CD4-positive, CD25-positive, alpha-beta regulatory T cell (primary cell): ENCODE measurements at regions not wholly inside any gene's neighbourhood (a gene's known extent, or its start where the extent isn't known, plus 50 kb on each side); places are given as distances from the start of the nearest gene placed in this dataset.
A peak's percentile ranks its signal among the peaks of the same experiment; 100 is the strongest.

Experiments used
- ATAC-seq, 2 donors: fragments of 150-1000 bp; cut with Tn5 transposase; one replicate each; pipeline ENCODE4 v1.10.0; 2021; ENCODE audit warnings: low read depth in 2 of 2, moderate number of reproducible peaks in 2 of 2, moderate library complexity in 1 of 2
- DNase-seq, 3 donors: peaks; one replicate each; pipeline versions ENCODE4 v3.0.0 to v3.0.0-alpha.2; 2012 to 2022; ENCODE audit warnings: mixed read lengths in 1 of 3
- H3K27ac ChIP-seq: one replicate; pipeline ENCODE4 v1.7.0; 2013; ENCODE audit warnings: mild to moderate bottlenecking, low read length; ENCODE audit not compliant: insufficient read depth, poor library complexity, severe bottlenecking
- H3K27me3 ChIP-seq: one replicate; pipeline ENCODE4 v1.7.0; 2013; ENCODE audit warnings: low read length; ENCODE audit not compliant: control insufficient read depth, insufficient read depth
- H3K36me3 ChIP-seq: one replicate; pipeline ENCODE4 v1.7.0; 2013; ENCODE audit warnings: mild to moderate bottlenecking, low read length, moderate library complexity; ENCODE audit not compliant: control insufficient read depth, insufficient read depth
- H3K4me1 ChIP-seq: 2 replicates; pipeline ENCODE4 v1.7.0; 2013; ENCODE audit warnings: mild to moderate bottlenecking, low read length; ENCODE audit not compliant: insufficient read depth, control insufficient read depth, poor library complexity, severe bottlenecking
- H3K4me3 ChIP-seq: one replicate; pipeline ENCODE4 v1.7.0; 2013; ENCODE audit warnings: low read depth, mild to moderate bottlenecking, low read length, moderate library complexity
- H3K9me3 ChIP-seq, 2 experiments: 1 replicate in 1 of 2; 2 replicates in 1 of 2; pipeline ENCODE4 v1.7.0; 2013; ENCODE audit warnings: low read length in 2 of 2, mild to moderate bottlenecking in 1 of 2, moderate library complexity in 1 of 2; ENCODE audit not compliant: control insufficient read depth in 2 of 2
- H3K27ac Mint-ChIP-seq, 3 donors: one replicate each; pipeline ENCODE4 v1.8.0; 2020 to 2022; ENCODE audit warnings: mild to moderate bottlenecking in 3 of 3, mixed read lengths in 3 of 3, moderate library complexity in 2 of 3
- H3K27me3 Mint-ChIP-seq: one replicate; pipeline ENCODE4 v1.8.0; 2022; ENCODE audit warnings: mild to moderate bottlenecking, mixed read lengths
- H3K36me3 Mint-ChIP-seq: one replicate; pipeline ENCODE4 v1.8.0; 2020; ENCODE audit warnings: mixed read lengths
- H3K4me1 Mint-ChIP-seq, 4 donors: one replicate each; pipeline ENCODE4 v1.8.0; 2020 to 2022; ENCODE audit warnings: mixed read lengths in 4 of 4, mild to moderate bottlenecking in 1 of 4
- H3K4me3 Mint-ChIP-seq, 4 donors: one replicate each; pipeline ENCODE4 v1.8.0; 2020 to 2022; ENCODE audit warnings: mild to moderate bottlenecking in 4 of 4, mixed read lengths in 4 of 4, moderate library complexity in 3 of 4
- H3K9me3 Mint-ChIP-seq, 7 donors: one replicate each; pipeline ENCODE4 v1.8.0; 2020 to 2022; ENCODE audit warnings: mixed read lengths in 7 of 7, mild to moderate bottlenecking in 3 of 7, moderate library complexity in 2 of 7

GRCh38 chr2:198308368-198308767 is 504.0 kb downstream of the PLCL1 start:
- no peak overlapping the region for H3K27ac Mint-ChIP-seq
- no peaks in the 10 kb centered on the region for H3K4me1 Mint-ChIP-seq
- H3K9me3 Mint-ChIP-seq: no peaks in the 10 kb centered on the region
- ATAC-seq: no peak
- no peaks in the 10 kb centered on the region for H3K9me3 ChIP-seq
- DNase-seq: no peak
- H3K4me3 ChIP-seq: no peak overlapping the region
- H3K36me3 Mint-ChIP-seq: no peaks in the 10 kb centered on the region
- no peak overlapping the region for H3K27ac ChIP-seq
- no peaks in the 10 kb centered on the region for H3K4me1 ChIP-seq
- H3K27me3 Mint-ChIP-seq: peaks cover 21% of the 10 kb centered on the region
- no peaks in the 10 kb centered on the region for H3K36me3 ChIP-seq
- peaks cover 13% of the 10 kb centered on the region for H3K27me3 ChIP-seq
- no peak overlapping the region for H3K4me3 Mint-ChIP-seq

GRCh38 chr2:198307093-198307492 is 502.7 kb downstream of the PLCL1 start:
- no peak for DNase-seq
- Mint-ChIP-seq H3K27ac (no peak overlapping the region), H3K27me3 (peaks cover 20% of the 10 kb centered on the region), H3K36me3 (no peaks in the 10 kb centered on the region), H3K4me3 (no peak overlapping the region), H3K9me3 (no peaks in the 10 kb centered on the region), H3K4me1 (no peaks in the 10 kb centered on the region)
- Histone ChIP-seq H3K4me1 (no peaks in the 10 kb centered on the region), H3K4me3 (no peak overlapping the region), H3K36me3 (no peaks in the 10 kb centered on the region), H3K27ac (no peak overlapping the region), H3K9me3 (no peaks in the 10 kb centered on the region), H3K27me3 (peaks cover 3% of the 10 kb centered on the region)
- ATAC-seq: no peak

DNA sequence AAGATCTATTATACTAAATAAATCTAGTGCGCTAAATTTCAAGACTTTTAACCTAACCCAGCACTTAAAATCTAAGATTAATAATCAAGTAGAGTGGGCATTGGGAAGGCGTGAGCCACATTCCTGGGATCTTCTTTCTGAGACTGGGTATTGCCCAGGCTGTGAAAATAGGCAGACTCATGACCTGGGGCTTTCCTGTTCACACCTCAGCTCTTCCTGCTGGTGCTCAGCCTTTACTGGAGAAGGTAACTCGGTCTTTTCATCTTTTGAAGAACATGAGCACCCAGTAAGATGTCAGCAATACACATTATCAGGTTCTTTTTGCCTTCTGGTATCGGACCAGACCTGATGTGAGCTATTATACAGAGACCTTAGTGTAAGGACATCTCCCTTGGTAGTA is 500.5 kb downstream of the PLCL1 start:
- Mint-ChIP-seq H3K4me3 (no peak overlapping the region), H3K4me1 (no peaks in the 10 kb centered on the region), H3K27me3 (peaks cover 24% of the 10 kb centered on the region), H3K27ac (no peak overlapping the region), H3K9me3 (no peaks in the 10 kb centered on the region), H3K36me3 (no peaks in the 10 kb centered on the region)
- ATAC-seq (no peak), DNase-seq (no peak)
- H3K27ac ChIP-seq: no peak overlapping the region
- H3K4me1 ChIP-seq: no peaks in the 10 kb centered on the region
- H3K27me3 ChIP-seq: peaks cover 2% of the 10 kb centered on the region
- no peaks in the 10 kb centered on the region for H3K9me3 ChIP-seq
- H3K36me3 ChIP-seq: no peaks in the 10 kb centered on the region
- no peak overlapping the region for H3K4me3 ChIP-seq

GRCh38 chr2:198297350-198297749 is 493.0 kb downstream of the PLCL1 start:
- Histone ChIP-seq H3K27me3 (peaks cover 5% of the 10 kb centered on the region), H3K9me3 (no peaks in the 10 kb centered on the region), H3K36me3 (no peaks in the 10 kb centered on the region), H3K27ac (no peak overlapping the region), H3K4me1 (no peaks in the 10 kb centered on the region), H3K4me3 (no peak overlapping the region)
- Mint-ChIP-seq H3K4me1 (peaks cover 0 to 6% (median 5%) of the 10 kb centered on the region in 4 donors), H3K9me3 (peaks cover 0 to 1% (median 0%) of the 10 kb centered on the region in 7 donors), H3K36me3 (no peaks in the 10 kb centered on the region), H3K27ac (no peak overlapping the region), H3K27me3 (peaks cover 27% of the 10 kb centered on the region), H3K4me3 (no peak overlapping the region)
- ATAC-seq: no peak
- DNase-seq: no peak

DNA sequence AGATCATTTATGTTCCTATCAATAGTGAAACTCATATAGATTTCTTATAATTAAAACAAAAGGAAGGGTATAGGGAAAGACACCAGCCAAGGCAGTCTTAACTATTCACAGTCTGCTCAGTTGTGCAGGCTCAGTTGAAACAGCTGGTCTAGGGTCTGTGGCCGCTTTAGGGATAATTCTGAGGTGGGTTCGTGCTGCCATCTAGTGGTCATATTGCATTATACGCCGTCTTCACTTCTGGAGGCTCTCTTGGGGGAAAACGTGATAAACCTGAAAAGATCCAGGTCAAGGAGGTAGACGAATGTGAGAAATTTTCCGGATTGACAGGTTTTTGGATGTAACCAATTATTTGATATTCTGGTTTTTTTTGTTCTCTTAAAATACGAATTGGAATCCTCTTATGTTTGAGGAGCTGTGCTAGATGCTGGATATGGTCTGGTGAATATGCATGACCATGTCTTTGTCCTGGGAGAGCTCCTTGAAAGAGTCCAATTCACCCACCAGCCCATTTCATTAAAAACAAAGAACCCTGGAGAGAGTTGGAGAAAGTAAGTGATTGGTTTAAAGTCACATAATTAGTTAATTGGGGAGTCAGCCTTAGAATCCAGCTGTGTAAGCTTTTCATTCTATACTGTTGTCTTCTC is 492.4 kb downstream of the PLCL1 start:
- H3K4me3 Mint-ChIP-seq: no peak overlapping the region
- H3K36me3 Mint-ChIP-seq: no peaks in the 10 kb centered on the region
- no peak overlapping the region for H3K27ac Mint-ChIP-seq
- DNase-seq (peak; percentile 43 to 70 (median 63)), ATAC-seq (peak; percentile 73 to 79)
- Histone ChIP-seq H3K36me3 (no peaks in the 10 kb centered on the region), H3K9me3 (no peaks in the 10 kb centered on the region), H3K27ac (no peak overlapping the region), H3K4me3 (no peak overlapping the region), H3K27me3 (peaks cover 5% of the 10 kb centered on the region), H3K4me1 (no peaks in the 10 kb centered on the region)
- H3K9me3 Mint-ChIP-seq: peaks cover 0 to 1% (median 0%) of the 10 kb centered on the region in 7 donors
- H3K4me1 Mint-ChIP-seq: peaks cover 0 to 6% (median 5%) of the 10 kb centered on the region in 4 donors
- H3K27me3 Mint-ChIP-seq: peaks cover 33% of the 10 kb centered on the region

DNA sequence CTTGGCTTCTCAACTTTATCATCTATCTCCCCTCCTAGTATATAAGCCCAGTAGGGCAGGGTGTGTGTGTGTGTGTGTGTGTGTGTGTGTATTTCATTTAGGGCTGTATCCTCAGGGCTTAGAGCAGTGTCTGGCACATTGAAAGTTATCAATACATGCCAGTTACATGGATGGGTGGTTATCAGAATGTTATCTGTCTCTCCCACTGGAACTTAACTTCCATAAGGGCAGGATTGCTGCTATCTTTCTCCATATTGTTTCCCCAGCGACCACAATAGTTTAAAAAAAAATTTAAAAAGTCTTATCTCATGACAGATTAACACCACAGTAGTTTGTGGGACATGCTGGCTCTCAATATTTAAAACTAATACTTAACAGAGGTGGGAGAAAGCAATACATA is 488.9 kb downstream of the PLCL1 start:
- no peak for ATAC-seq
- peaks cover 32% of the 10 kb centered on the region for H3K27me3 Mint-ChIP-seq
- H3K4me3 ChIP-seq: no peak overlapping the region

DNA sequence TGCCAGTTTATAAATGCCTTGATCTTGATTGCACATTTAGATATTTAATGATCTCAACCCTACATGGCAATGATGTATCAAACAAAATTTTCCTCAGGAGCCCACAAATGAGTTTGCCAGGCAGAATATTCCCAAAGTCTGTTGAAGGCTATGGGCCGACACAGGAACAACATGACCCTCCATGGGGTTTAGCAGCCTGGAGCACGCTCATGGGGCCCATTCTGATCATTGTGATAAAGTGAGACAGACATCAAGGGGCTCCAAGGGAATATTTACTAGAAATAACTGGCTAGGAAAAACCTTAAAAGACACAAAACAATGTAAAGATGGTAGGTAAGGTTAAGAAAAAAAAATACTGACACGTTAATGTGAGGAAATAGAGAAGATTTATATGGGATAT is 485.4 kb downstream of the PLCL1 start:
- Histone ChIP-seq H3K4me3 (no peak overlapping the region), H3K4me1 (no peaks in the 10 kb centered on the region), H3K27ac (no peak overlapping the region), H3K27me3 (peaks cover 12% of the 10 kb centered on the region), H3K36me3 (no peaks in the 10 kb centered on the region), H3K9me3 (no peaks in the 10 kb centered on the region)
- peaks cover 44% of the 10 kb centered on the region for H3K27me3 Mint-ChIP-seq
- DNase-seq: no peak
- no peak overlapping the region for H3K4me3 Mint-ChIP-seq
- no peak overlapping the region for H3K27ac Mint-ChIP-seq
- no peak for ATAC-seq
- peaks cover 0 to 2% (median 0%) of the 10 kb centered on the region in 7 donors for H3K9me3 Mint-ChIP-seq
- no peaks in the 10 kb centered on the region for H3K36me3 Mint-ChIP-seq
- H3K4me1 Mint-ChIP-seq: no peaks in the 10 kb centered on the region

More for the DNA sequence above, 488.9 kb downstream of the PLCL1 start:
- Mint-ChIP-seq H3K4me3 (no peak overlapping the region), H3K27ac (no peak overlapping the region), H3K4me1 (peaks cover 0 to 6% (median 5%) of the 10 kb centered on the region in 4 donors), H3K9me3 (peaks cover 0 to 2% (median 0%) of the 10 kb centered on the region in 7 donors), H3K36me3 (no peaks in the 10 kb centered on the region)
- Histone ChIP-seq H3K27ac (no peak overlapping the region), H3K9me3 (no peaks in the 10 kb centered on the region), H3K4me1 (no peaks in the 10 kb centered on the region), H3K27me3 (peaks cover 5% of the 10 kb centered on the region), H3K36me3 (no peaks in the 10 kb centered on the region)
- DNase-seq: no peak

DNA sequence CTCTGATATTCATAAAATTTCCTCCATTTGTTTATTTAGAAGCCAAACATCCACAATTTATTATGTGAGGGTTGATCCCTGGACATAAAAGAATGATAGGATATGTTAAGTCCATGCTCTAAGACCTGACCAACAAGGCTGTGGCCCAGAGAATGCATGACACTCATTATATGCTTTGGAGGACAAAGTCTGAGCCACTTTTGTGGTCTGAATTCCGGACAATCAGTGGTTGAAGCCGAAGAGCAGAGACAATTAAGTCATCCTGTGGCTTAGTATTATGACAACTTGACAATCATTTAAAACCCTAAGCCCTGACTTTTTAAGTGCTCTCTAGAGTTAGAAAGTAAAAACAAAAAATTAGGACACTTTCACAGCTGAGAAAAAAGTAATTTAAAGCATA is 483.3 kb downstream of the PLCL1 start:
- no peak for ATAC-seq
- no peaks in the 10 kb centered on the region for H3K4me1 Mint-ChIP-seq
- no peaks in the 10 kb centered on the region for H3K36me3 Mint-ChIP-seq
- Histone ChIP-seq H3K27me3 (peaks cover 23% of the 10 kb centered on the region), H3K27ac (no peak overlapping the region), H3K4me3 (no peak overlapping the region), H3K4me1 (no peaks in the 10 kb centered on the region), H3K36me3 (no peaks in the 10 kb centered on the region), H3K9me3 (no peaks in the 10 kb centered on the region)
- peaks cover 0 to 2% (median 0%) of the 10 kb centered on the region in 7 donors for H3K9me3 Mint-ChIP-seq
- no peak overlapping the region for H3K27ac Mint-ChIP-seq
- H3K27me3 Mint-ChIP-seq: peaks cover 54% of the 10 kb centered on the region
- no peak overlapping the region for H3K4me3 Mint-ChIP-seq
- DNase-seq: no peak
